Neural cell (in vitro differentiated cells): ENCODE measurements at regions not wholly inside any gene's neighbourhood (a gene's known extent, or its start where the extent isn't known, plus 50 kb on each side); places are given as distances from the start of the nearest gene placed in this dataset.

Source experiments
- H2AFZ ChIP-seq: fragments of 200-600, 300-800 bp; sonication (generic), shearing (Covaris generic); 2 replicates; pipeline ENCODE4 v1.6.0; 2014; ENCODE audit warnings: low read depth, mild to moderate bottlenecking, antibody characterized with exemption, low read length, moderate library complexity
- H3F3A ChIP-seq: fragments of 200-600 bp; shearing (Covaris generic); 2 replicates; pipeline ENCODE4 v1.6.1; 2016; ENCODE audit warnings: mild to moderate bottlenecking, moderate library complexity, mixed read lengths, antibody characterized with exemption, low read length; ENCODE audit not compliant: insufficient read depth, poor library complexity, severe bottlenecking
- H3K27ac ChIP-seq: fragments of 200-600, 300-800 bp; sonication (generic), shearing (Covaris generic); 2 replicates; pipeline ENCODE4 v1.5.1; 2014; ENCODE audit warnings: mild to moderate bottlenecking, low read length, moderate library complexity
- H3K27me3 ChIP-seq: fragments of 300-800, 200-600 bp; sonication (generic), shearing (Covaris generic); 2 replicates; pipeline ENCODE4 v1.6.0; 2014; ENCODE audit warnings: mild to moderate bottlenecking, low read depth, low read length, moderate library complexity; ENCODE audit not compliant: insufficient read depth
- H3K36me3 ChIP-seq: fragments of 300-800, 200-600 bp; sonication (generic), shearing (Covaris generic); 2 replicates; pipeline ENCODE4 v1.5.1; 2014; ENCODE audit warnings: mild to moderate bottlenecking, antibody characterized with exemption, low read length, moderate library complexity; ENCODE audit not compliant: insufficient read depth
- H3K4me2 ChIP-seq: fragments of 300-800, 200-600 bp; sonication (generic), shearing (Covaris generic); 2 replicates; pipeline ENCODE4 v1.6.0; 2014; ENCODE audit warnings: mild to moderate bottlenecking, low read length
- H3K4me3 ChIP-seq: fragments of 300-800, 200-600 bp; sonication (generic), shearing (Covaris generic); 2 replicates; pipeline ENCODE4 v1.5.1; 2014; ENCODE audit warnings: mild to moderate bottlenecking, low read length, moderate library complexity
- H3K79me2 ChIP-seq: fragments of 200-600 bp; shearing (Covaris generic); replicated peaks from 2 replicates; pipeline ENCODE4 v1.6.0; 2014; ENCODE audit warnings: mild to moderate bottlenecking, low read length, moderate library complexity; ENCODE audit not compliant: insufficient read depth
- H3K9ac ChIP-seq: fragments of 300-800, 200-600 bp; sonication (generic), shearing (Covaris generic); 2 replicates; pipeline ENCODE4 v1.6.1; 2016; ENCODE audit warnings: mild to moderate bottlenecking, low read length, mixed read lengths
- H3K9me2 ChIP-seq: fragments of 200-600 bp; shearing (Covaris generic); 2 replicates; pipeline ENCODE4 v1.6.1; 2016; ENCODE audit warnings: mild to moderate bottlenecking, low read length, mixed read lengths; ENCODE audit not compliant: insufficient read depth
- H3K9me3 ChIP-seq: fragments of 200-600, 300-800 bp; sonication (generic), shearing (Covaris generic); 2 replicates; pipeline ENCODE4 v1.6.1; 2016; ENCODE audit warnings: mild to moderate bottlenecking, mixed run types, low read length, moderate library complexity, mixed read lengths
- H4K20me1 ChIP-seq: fragments of 200-600 bp; shearing (Covaris generic); 2 replicates; pipeline ENCODE4 v1.6.1; 2016; ENCODE audit warnings: mild to moderate bottlenecking, mixed run types; ENCODE audit not compliant: insufficient read depth
- EP300 ChIP-seq: fragments of 450-650 bp; conservative IDR thresholded peaks from 2 replicates; pipeline ENCODE4 v1.6.1; 2014; ENCODE audit warnings: antibody characterized with exemption, mild to moderate bottlenecking, moderate library complexity; ENCODE audit not compliant: poor library complexity, severe bottlenecking
- EZH2 ChIP-seq: fragments of 200-600, 300-800 bp; shearing (Covaris generic), sonication (generic); IDR thresholded peaks from 2 replicates; pipeline ENCODE4 v1.6.1; 2014; ENCODE audit warnings: antibody characterized with exemption, low read length, borderline replicate concordance, mild to moderate bottlenecking; ENCODE audit not compliant: insufficient read depth, poor library complexity, severe bottlenecking
- MXI1 ChIP-seq: fragments of 450-650 bp; conservative IDR thresholded peaks from 2 replicates; pipeline ENCODE4 v1.6.1; 2014; ENCODE audit warnings: antibody characterized with exemption, mild to moderate bottlenecking; ENCODE audit not compliant: poor library complexity, severe bottlenecking
- POLR2AphosphoS5 ChIP-seq: IDR thresholded peaks from 2 replicates; pipeline ENCODE4 v1.6.1; 2012
- RAD21 ChIP-seq: fragments of 450-650 bp; conservative IDR thresholded peaks from 2 replicates; pipeline ENCODE4 v1.6.1; 2014; ENCODE audit warnings: antibody characterized with exemption, mild to moderate bottlenecking, moderate library complexity
- SMC3 ChIP-seq: fragments of 450-650 bp; conservative IDR thresholded peaks from 2 replicates; pipeline ENCODE4 v1.6.1; 2014; ENCODE audit warnings: antibody characterized with exemption, mild to moderate bottlenecking, moderate library complexity; ENCODE audit not compliant: poor library complexity
- TAF1 ChIP-seq: IDR thresholded peaks from 2 replicates; pipeline ENCODE4 v1.6.1; 2012; ENCODE audit warnings: low read depth
- TF ChIP-seq, protein P1 (sequence below): fragments of 450-650 bp; IDR thresholded peaks from 2 replicates; pipeline ENCODE4 v1.5.1; 2014; ENCODE audit warnings: antibody characterized with exemption, mild to moderate bottlenecking, moderate library complexity; ENCODE audit not compliant: poor library complexity, severe bottlenecking
- TF ChIP-seq, protein P2 (sequence below): IDR thresholded peaks from 2 replicates; pipeline ENCODE4 v1.6.1; 2012; ENCODE audit warnings: borderline replicate concordance

DNA sequence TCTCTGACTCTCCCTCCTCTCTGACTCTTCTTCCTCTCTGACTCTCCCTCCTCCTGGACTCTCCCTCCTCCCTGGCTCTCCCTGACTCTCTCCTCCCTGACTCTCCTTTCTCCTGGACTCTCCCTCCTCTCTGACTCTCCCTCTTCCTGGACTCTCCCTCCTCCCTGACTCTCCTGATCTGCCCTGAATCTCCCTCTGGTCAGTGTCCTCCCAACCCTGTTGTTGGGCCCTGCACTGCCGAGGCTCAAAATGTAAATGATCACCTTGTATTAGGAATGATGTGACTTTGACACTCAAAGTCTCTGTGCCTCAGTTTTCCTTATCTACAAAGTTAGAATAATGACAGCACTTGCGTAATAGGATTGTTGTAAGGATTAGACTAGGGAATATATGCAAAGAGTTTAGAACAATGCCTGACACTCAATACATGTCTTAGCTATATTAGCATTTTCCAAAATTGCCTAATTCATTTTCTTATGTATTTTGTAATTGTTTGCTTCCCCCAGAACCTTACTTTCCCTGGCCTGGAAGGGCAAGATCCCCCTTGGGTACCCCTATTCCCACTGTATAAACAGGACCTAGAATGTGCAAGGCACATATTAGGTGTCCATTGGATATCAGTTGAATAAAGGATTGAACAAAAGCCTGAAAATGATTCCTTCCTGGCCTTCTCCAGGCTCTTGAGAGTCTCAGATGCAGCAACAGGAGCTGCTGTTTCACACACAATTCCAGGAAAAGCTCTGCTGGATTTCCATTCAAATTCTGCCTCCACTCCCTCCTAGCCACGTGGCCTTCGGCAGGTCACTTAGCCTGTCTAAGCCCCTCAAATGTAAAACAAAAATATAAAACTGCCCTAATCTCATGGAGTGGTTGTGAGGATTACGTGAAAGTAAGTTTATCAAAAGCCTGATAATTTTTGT lies 170.1 kb downstream of the INHBB start:
- no peaks in the 10 kb centered on the region for H3K36me3 ChIP-seq
- no peaks in the 10 kb centered on the region for H3F3A ChIP-seq
- H3K9ac ChIP-seq, result no peak overlapping the region
- H3K4me3 ChIP-seq, result no peak overlapping the region
- H3K9me3 ChIP-seq, result no peaks in the 10 kb centered on the region
- no peaks in the 10 kb centered on the region for H3K27me3 ChIP-seq
- H3K9me2 ChIP-seq, result no peaks in the 10 kb centered on the region
- no peaks in the 10 kb centered on the region for H3K79me2 ChIP-seq
- no peak overlapping the region for H2AFZ ChIP-seq
- TF ChIP-seq RAD21 (no peak), TAF1 (no peak), POLR2AphosphoS5 (no peak), EP300 (no peak), SMC3 (no peak)
- TF ChIP-seq, protein P1, sequence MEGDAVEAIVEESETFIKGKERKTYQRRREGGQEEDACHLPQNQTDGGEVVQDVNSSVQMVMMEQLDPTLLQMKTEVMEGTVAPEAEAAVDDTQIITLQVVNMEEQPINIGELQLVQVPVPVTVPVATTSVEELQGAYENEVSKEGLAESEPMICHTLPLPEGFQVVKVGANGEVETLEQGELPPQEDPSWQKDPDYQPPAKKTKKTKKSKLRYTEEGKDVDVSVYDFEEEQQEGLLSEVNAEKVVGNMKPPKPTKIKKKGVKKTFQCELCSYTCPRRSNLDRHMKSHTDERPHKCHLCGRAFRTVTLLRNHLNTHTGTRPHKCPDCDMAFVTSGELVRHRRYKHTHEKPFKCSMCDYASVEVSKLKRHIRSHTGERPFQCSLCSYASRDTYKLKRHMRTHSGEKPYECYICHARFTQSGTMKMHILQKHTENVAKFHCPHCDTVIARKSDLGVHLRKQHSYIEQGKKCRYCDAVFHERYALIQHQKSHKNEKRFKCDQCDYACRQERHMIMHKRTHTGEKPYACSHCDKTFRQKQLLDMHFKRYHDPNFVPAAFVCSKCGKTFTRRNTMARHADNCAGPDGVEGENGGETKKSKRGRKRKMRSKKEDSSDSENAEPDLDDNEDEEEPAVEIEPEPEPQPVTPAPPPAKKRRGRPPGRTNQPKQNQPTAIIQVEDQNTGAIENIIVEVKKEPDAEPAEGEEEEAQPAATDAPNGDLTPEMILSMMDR, result no peak
- no peak overlapping the region for H3K4me2 ChIP-seq
- H4K20me1 ChIP-seq, result no peaks in the 10 kb centered on the region
- no peak overlapping the region for H3K27ac ChIP-seq

DNA sequence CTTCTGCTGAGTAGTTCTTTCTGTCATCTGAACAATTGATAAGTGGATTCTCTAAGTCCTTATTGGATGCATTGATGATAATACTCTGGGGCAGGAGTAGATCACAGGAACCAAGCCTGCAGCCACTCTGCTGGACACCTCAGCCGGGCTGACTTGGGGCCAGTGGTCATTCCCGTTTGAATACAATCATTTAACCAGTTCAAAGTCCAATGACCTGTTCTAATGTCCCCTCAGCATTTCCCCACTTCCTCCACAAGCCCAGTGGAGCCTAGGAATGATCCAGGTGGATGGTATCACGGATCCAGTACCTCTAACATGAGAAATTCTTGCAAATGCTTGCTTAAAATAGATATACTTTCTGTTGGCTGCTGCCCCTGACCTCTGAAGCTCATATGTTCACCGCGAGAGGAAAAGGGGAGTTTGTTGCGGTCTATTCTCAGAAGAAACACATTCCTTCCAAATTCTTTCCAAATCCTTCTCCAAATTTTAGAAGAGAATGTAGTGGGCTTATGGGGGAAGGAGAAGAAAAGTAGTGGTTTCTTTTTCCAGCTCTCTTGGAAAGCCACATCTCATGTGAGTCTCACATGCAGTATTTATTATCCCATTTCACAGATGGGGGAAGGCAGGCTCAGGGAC lies 170.9 kb downstream of the INHBB start:
- Histone ChIP-seq H3K4me2 (no peak overlapping the region), H3K27ac (no peak overlapping the region), H3K4me3 (no peak overlapping the region), H3K27me3 (no peaks in the 10 kb centered on the region), H3K9me2 (no peaks in the 10 kb centered on the region), H4K20me1 (no peaks in the 10 kb centered on the region), H3K36me3 (no peaks in the 10 kb centered on the region), H3K9me3 (no peaks in the 10 kb centered on the region), H3F3A (no peaks in the 10 kb centered on the region), H2AFZ (no peak overlapping the region), H3K79me2 (no peaks in the 10 kb centered on the region), H3K9ac (no peak overlapping the region)
- TF ChIP-seq TAF1 (no peak), RAD21 (no peak), SMC3 (no peak), EZH2 (no peak), POLR2AphosphoS5 (no peak), MXI1 (no peak), EP300 (no peak)
- TF ChIP-seq, protein P1, result no peak
- TF ChIP-seq, protein P2, sequence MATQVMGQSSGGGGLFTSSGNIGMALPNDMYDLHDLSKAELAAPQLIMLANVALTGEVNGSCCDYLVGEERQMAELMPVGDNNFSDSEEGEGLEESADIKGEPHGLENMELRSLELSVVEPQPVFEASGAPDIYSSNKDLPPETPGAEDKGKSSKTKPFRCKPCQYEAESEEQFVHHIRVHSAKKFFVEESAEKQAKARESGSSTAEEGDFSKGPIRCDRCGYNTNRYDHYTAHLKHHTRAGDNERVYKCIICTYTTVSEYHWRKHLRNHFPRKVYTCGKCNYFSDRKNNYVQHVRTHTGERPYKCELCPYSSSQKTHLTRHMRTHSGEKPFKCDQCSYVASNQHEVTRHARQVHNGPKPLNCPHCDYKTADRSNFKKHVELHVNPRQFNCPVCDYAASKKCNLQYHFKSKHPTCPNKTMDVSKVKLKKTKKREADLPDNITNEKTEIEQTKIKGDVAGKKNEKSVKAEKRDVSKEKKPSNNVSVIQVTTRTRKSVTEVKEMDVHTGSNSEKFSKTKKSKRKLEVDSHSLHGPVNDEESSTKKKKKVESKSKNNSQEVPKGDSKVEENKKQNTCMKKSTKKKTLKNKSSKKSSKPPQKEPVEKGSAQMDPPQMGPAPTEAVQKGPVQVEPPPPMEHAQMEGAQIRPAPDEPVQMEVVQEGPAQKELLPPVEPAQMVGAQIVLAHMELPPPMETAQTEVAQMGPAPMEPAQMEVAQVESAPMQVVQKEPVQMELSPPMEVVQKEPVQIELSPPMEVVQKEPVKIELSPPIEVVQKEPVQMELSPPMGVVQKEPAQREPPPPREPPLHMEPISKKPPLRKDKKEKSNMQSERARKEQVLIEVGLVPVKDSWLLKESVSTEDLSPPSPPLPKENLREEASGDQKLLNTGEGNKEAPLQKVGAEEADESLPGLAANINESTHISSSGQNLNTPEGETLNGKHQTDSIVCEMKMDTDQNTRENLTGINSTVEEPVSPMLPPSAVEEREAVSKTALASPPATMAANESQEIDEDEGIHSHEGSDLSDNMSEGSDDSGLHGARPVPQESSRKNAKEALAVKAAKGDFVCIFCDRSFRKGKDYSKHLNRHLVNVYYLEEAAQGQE, result no peak
